ENCODE measurements at regions not wholly inside any gene's neighbourhood (a gene's known extent, or its start where the extent isn't known, plus 50 kb on each side); places are given as distances from the start of the nearest gene placed in this dataset.

DNA sequence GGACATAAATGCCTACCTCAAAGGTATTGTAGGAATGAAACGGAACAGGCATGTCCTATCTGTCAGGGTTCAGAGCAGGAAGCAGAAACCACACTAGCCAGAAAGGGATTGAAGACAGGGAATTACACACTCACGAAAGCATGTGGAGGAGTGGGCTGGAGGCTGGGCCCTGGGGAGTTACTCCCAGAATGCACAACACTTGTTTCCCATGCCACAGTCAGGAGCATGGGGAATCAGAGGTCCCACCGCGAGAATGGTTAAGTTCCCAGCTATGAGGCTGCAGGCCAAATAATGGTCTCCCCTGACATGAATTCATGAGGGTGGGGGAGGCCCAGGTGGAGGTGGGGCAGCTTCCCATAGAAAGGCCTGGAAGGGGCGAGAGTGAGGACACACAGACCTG, 212.7 kb downstream of the HERPUD2 start:
- no peaks in the 10 kb centered on the region for H3K79me2 ChIP-seq (ENCODE audit: insufficient read depth, low read length)
- H3F3A ChIP-seq (ENCODE audit: insufficient read depth) = no peaks in the 10 kb centered on the region
- H3K9ac ChIP-seq (ENCODE audit: low read length) = no peak overlapping the region
- no peaks in the 10 kb centered on the region for H4K20me1 ChIP-seq (ENCODE audit: low read depth, low read length)
- no peak for TF ChIP-seq EZH2phosphoT487 (conservative IDR thresholded peaks at IDR 0.05; ENCODE audit: low read length)
- TF ChIP-seq, protein P1, sequence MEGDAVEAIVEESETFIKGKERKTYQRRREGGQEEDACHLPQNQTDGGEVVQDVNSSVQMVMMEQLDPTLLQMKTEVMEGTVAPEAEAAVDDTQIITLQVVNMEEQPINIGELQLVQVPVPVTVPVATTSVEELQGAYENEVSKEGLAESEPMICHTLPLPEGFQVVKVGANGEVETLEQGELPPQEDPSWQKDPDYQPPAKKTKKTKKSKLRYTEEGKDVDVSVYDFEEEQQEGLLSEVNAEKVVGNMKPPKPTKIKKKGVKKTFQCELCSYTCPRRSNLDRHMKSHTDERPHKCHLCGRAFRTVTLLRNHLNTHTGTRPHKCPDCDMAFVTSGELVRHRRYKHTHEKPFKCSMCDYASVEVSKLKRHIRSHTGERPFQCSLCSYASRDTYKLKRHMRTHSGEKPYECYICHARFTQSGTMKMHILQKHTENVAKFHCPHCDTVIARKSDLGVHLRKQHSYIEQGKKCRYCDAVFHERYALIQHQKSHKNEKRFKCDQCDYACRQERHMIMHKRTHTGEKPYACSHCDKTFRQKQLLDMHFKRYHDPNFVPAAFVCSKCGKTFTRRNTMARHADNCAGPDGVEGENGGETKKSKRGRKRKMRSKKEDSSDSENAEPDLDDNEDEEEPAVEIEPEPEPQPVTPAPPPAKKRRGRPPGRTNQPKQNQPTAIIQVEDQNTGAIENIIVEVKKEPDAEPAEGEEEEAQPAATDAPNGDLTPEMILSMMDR (IDR thresholded peaks at IDR 0.05; ENCODE audit: insufficient read depth, low read length, poor library complexity, severe bottlenecking) = no peak
- H3K4me3 ChIP-seq (ENCODE audit: insufficient read depth, low read length, poor library complexity, severe bottlenecking) = no peak overlapping the region
- no peaks in the 10 kb centered on the region for H3K27me3 ChIP-seq (ENCODE audit: low read length)
- no peak overlapping the region for H3K4me2 ChIP-seq (ENCODE audit: low read depth, low read length, poor library complexity, severe bottlenecking)
- no peaks in the 10 kb centered on the region for H3K36me3 ChIP-seq (ENCODE audit: low read length)
- H3K9me2 ChIP-seq (replicated peaks; ENCODE audit: insufficient read depth, low read length) = no peaks in the 10 kb centered on the region
- no peak overlapping the region for H2AFZ ChIP-seq (ENCODE audit: low read depth, low read length, severe bottlenecking)
- H3K9me3 ChIP-seq (ENCODE audit: insufficient read depth, low read length) = no peaks in the 10 kb centered on the region
- no peak overlapping the region for H3K27ac ChIP-seq (ENCODE audit: low read depth, low read length)

DNA sequence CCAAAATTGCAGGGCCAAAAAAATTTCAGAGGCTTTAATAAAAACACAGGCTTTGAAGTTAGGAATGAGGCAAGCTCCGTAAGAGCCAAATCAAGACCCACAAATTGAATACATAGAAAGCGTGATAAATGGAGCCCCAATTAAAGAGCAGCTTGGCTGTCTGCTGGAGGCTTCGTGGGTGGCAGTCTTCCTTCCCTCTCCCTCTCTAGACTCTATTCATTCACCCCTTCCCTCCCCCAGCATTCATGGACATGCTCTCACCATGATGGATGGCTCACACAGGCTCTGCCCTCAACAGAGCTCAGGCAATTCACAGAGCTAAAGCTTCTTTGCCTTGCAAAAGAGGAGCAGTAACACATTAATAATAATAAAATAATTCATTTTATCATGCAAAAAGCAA, 214.1 kb downstream of the HERPUD2 start:
- TF ChIP-seq EZH2phosphoT487 (conservative IDR thresholded peaks at IDR 0.05; ENCODE audit: low read length) = no peak
- TF ChIP-seq, protein P1 (IDR thresholded peaks at IDR 0.05; ENCODE audit: insufficient read depth, low read length, poor library complexity, severe bottlenecking) = no peak
- Histone ChIP-seq H3K27ac (ENCODE audit: low read depth, low read length) (no peak overlapping the region), H3K4me3 (ENCODE audit: insufficient read depth, low read length, poor library complexity, severe bottlenecking) (no peak overlapping the region), H3K9me2 (replicated peaks; ENCODE audit: insufficient read depth, low read length) (no peaks in the 10 kb centered on the region), H3K9ac (ENCODE audit: low read length) (no peak overlapping the region), H2AFZ (ENCODE audit: low read depth, low read length, severe bottlenecking) (no peak overlapping the region), H3K4me2 (ENCODE audit: low read depth, low read length, poor library complexity, severe bottlenecking) (no peak overlapping the region), H3K9me3 (ENCODE audit: insufficient read depth, low read length) (no peaks in the 10 kb centered on the region), H3K79me2 (ENCODE audit: insufficient read depth, low read length) (no peaks in the 10 kb centered on the region), H3K27me3 (ENCODE audit: low read length) (no peaks in the 10 kb centered on the region), H4K20me1 (ENCODE audit: low read depth, low read length) (no peaks in the 10 kb centered on the region), H3F3A (ENCODE audit: insufficient read depth) (no peaks in the 10 kb centered on the region), H3K36me3 (ENCODE audit: low read length) (no peaks in the 10 kb centered on the region)

DNA sequence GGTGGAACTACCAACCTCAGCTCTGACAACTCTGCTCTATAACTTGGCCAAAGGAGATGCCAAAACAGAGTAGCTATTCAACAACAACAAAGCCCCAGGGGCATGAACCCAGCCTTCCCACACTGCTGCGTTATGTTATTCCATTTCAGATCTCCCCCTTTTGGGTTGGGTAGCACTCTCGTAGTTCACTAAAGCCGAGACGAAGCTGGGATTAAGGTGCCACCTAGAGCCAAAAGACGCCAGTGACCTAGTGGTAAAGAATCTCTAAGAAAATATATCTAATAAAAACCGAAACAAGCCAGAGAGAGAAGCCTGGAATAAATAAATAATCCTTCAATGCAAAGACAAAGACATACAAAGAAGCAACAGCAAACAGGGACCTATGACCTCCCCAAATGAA, 217.3 kb downstream of the HERPUD2 start:
- no peak overlapping the region for H3K4me2 ChIP-seq (ENCODE audit: low read depth, low read length, poor library complexity, severe bottlenecking)
- no peaks in the 10 kb centered on the region for H3K79me2 ChIP-seq (ENCODE audit: insufficient read depth, low read length)
- H2AFZ ChIP-seq (ENCODE audit: low read depth, low read length, severe bottlenecking) = no peak overlapping the region
- H3K9me3 ChIP-seq (ENCODE audit: insufficient read depth, low read length) = no peaks in the 10 kb centered on the region
- H3K27me3 ChIP-seq (ENCODE audit: low read length) = no peaks in the 10 kb centered on the region
- H3K36me3 ChIP-seq (ENCODE audit: low read length) = no peaks in the 10 kb centered on the region
- no peak overlapping the region for H3K27ac ChIP-seq (ENCODE audit: low read depth, low read length)
- no peak overlapping the region for H3K4me3 ChIP-seq (ENCODE audit: insufficient read depth, low read length, poor library complexity, severe bottlenecking)
- H4K20me1 ChIP-seq (ENCODE audit: low read depth, low read length) = no peaks in the 10 kb centered on the region
- TF ChIP-seq, protein P1 (IDR thresholded peaks at IDR 0.05; ENCODE audit: insufficient read depth, low read length, poor library complexity, severe bottlenecking) = no peak
- TF ChIP-seq EZH2phosphoT487 (conservative IDR thresholded peaks at IDR 0.05; ENCODE audit: low read length) = no peak
- H3K9ac ChIP-seq (ENCODE audit: low read length) = no peak overlapping the region
- H3F3A ChIP-seq (ENCODE audit: insufficient read depth) = no peaks in the 10 kb centered on the region
- no peaks in the 10 kb centered on the region for H3K9me2 ChIP-seq (replicated peaks; ENCODE audit: insufficient read depth, low read length)

Data from SU-DHL-6 (cell line).